ENCODE measurements at regions not wholly inside any gene's neighbourhood (a gene's known extent, or its start where the extent isn't known, plus 50 kb on each side); places are given as distances from the start of the nearest gene placed in this dataset.

DNA sequence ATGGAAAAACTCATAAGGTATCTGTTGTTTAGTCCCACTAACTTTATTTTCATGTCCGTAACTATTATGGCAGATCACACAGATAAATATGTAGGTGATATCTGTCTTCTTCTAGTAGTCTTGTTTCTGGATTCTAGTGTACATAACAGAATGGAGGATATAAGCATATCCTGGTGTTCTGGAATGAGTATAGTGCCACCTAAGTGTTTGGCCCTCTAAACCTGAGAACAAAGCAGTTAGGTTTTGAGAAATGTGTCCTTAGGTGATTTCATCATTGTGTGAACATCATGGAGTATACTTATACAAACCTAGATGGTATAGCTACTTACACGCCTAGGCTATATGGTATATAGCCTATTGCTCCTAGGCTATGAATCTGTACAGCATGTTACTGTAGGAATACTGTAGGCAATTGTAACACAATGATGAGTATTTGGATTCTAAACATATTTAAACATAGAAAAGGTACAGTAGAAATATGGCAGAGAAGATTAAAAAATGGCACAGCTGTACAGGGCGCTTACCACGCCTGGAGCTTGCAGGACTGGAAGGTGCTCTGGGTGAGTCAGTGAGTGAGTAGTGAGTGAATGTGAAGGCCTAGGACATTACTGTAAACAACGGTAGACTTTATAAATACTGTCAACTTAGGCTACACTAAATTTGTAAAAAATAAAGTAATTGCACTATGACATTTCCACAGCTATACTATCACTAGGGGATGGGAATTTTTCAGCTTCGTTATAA lies 150.3 kb upstream of the SLC24A2 start:
- H3K4me2 ChIP-seq (ENCODE audit: insufficient read depth, low read length) = no peak overlapping the region
- no peaks in the 10 kb centered on the region for H3K36me3 ChIP-seq (ENCODE audit: insufficient read depth, low read length)
- no peak overlapping the region for H3K27ac ChIP-seq (ENCODE audit: low read depth, low read length)
- no peak overlapping the region for H3K4me3 ChIP-seq (ENCODE audit: insufficient read depth, low read length)
- TF ChIP-seq, protein P1, sequence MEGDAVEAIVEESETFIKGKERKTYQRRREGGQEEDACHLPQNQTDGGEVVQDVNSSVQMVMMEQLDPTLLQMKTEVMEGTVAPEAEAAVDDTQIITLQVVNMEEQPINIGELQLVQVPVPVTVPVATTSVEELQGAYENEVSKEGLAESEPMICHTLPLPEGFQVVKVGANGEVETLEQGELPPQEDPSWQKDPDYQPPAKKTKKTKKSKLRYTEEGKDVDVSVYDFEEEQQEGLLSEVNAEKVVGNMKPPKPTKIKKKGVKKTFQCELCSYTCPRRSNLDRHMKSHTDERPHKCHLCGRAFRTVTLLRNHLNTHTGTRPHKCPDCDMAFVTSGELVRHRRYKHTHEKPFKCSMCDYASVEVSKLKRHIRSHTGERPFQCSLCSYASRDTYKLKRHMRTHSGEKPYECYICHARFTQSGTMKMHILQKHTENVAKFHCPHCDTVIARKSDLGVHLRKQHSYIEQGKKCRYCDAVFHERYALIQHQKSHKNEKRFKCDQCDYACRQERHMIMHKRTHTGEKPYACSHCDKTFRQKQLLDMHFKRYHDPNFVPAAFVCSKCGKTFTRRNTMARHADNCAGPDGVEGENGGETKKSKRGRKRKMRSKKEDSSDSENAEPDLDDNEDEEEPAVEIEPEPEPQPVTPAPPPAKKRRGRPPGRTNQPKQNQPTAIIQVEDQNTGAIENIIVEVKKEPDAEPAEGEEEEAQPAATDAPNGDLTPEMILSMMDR (IDR thresholded peaks at IDR 0.05; ENCODE audit: extremely low read depth, low read depth, low read length) = no peak
- H3K4me1 ChIP-seq (ENCODE audit: insufficient read depth, low read length) = no peaks in the 10 kb centered on the region
- H3K9me3 ChIP-seq (ENCODE audit: low read depth, low read length) = no peaks in the 10 kb centered on the region
- no peak for DNase-seq (ENCODE audit: insufficient read length, low spot score, missing footprints)
- no peaks in the 10 kb centered on the region for H4K20me1 ChIP-seq (ENCODE audit: insufficient read depth, low read length)
- no peaks in the 10 kb centered on the region for H3K79me2 ChIP-seq (ENCODE audit: insufficient read depth, low read length)
- H2AFZ ChIP-seq (ENCODE audit: low read length) = no peak overlapping the region
- H3K27me3 ChIP-seq (ENCODE audit: insufficient read depth, low read length) = peaks cover 6% of the 10 kb centered on the region

DNA sequence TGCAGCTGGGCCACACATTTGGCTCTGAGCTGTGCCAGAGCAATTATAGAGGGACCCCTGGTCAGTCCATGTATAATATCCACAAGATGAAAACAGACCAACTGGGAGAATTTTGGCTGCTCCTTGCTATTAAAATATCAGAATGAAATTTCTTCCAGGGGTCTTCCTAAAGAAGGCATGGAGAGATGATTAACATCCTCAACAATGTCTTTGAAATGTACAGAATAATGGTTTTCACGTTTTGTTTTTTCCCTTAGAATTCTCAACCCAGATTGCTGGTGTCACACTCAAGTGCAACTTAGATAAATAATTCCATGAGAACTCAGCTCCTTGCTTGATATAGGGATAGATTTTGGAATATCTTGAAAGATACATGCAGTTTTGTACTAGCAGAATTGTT lies 148.3 kb upstream of the SLC24A2 start:
- no peak overlapping the region for H2AFZ ChIP-seq (ENCODE audit: low read length)

GRCh38 chr9:19936598-19936997 lies 147.8 kb upstream of the SLC24A2 start:
- Histone ChIP-seq H2AFZ (ENCODE audit: low read length) (no peak overlapping the region), H3K27me3 (ENCODE audit: insufficient read depth, low read length) (no peaks in the 10 kb centered on the region), H4K20me1 (ENCODE audit: insufficient read depth, low read length) (no peaks in the 10 kb centered on the region), H3K79me2 (ENCODE audit: insufficient read depth, low read length) (no peaks in the 10 kb centered on the region), H3K4me3 (ENCODE audit: insufficient read depth, low read length) (no peak overlapping the region), H3K27ac (ENCODE audit: low read depth, low read length) (no peak overlapping the region), H3K36me3 (ENCODE audit: insufficient read depth, low read length) (no peaks in the 10 kb centered on the region), H3K4me2 (ENCODE audit: insufficient read depth, low read length) (no peak overlapping the region), H3K4me1 (ENCODE audit: insufficient read depth, low read length) (no peaks in the 10 kb centered on the region), H3K9me3 (ENCODE audit: low read depth, low read length) (no peaks in the 10 kb centered on the region)
- no peak for DNase-seq (ENCODE audit: insufficient read length, low spot score, missing footprints)
- TF ChIP-seq, protein P1 (IDR thresholded peaks at IDR 0.05; ENCODE audit: extremely low read depth, low read depth, low read length) = no peak

More for the DNA sequence above, 148.3 kb upstream of the SLC24A2 start:
- H3K79me2 ChIP-seq (ENCODE audit: insufficient read depth, low read length) = no peaks in the 10 kb centered on the region
- no peaks in the 10 kb centered on the region for H3K36me3 ChIP-seq (ENCODE audit: insufficient read depth, low read length)
- no peaks in the 10 kb centered on the region for H4K20me1 ChIP-seq (ENCODE audit: insufficient read depth, low read length)
- H3K4me1 ChIP-seq (ENCODE audit: insufficient read depth, low read length) = no peaks in the 10 kb centered on the region
- TF ChIP-seq, protein P1 (IDR thresholded peaks at IDR 0.05; ENCODE audit: extremely low read depth, low read depth, low read length) = no peak
- H3K4me2 ChIP-seq (ENCODE audit: insufficient read depth, low read length) = no peak overlapping the region
- no peak for DNase-seq (ENCODE audit: insufficient read length, low spot score, missing footprints)
- no peaks in the 10 kb centered on the region for H3K27me3 ChIP-seq (ENCODE audit: insufficient read depth, low read length)
- no peak overlapping the region for H3K27ac ChIP-seq (ENCODE audit: low read depth, low read length)
- no peak overlapping the region for H3K4me3 ChIP-seq (ENCODE audit: insufficient read depth, low read length)
- H3K9me3 ChIP-seq (ENCODE audit: low read depth, low read length) = no peaks in the 10 kb centered on the region

DNA sequence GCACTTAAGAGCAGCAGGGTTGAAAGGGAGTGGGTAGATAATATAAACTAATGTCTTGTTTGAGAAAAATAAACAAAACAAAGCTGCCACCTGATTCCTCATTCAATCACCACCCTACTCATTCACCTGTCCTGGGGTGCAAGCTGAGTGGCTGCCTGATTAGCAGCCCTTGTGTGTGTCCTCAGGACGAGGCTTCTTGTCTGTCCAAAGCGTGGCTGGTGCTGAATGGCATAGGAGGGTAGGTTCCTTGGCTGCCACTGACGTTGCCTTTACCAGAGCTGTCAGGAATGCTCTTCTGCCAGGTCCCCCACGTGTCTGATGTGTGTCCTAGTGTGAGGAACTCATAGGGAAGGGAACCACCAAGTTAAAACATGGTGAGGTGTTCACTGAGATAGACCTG lies 146.6 kb upstream of the SLC24A2 start:
- Histone ChIP-seq H3K27ac (ENCODE audit: low read depth, low read length) (no peak overlapping the region), H2AFZ (ENCODE audit: low read length) (peak overlapping the region; percentile 2), H3K4me2 (ENCODE audit: insufficient read depth, low read length) (peak overlapping the region; percentile 88), H3K79me2 (ENCODE audit: insufficient read depth, low read length) (no peaks in the 10 kb centered on the region), H3K9me3 (ENCODE audit: low read depth, low read length) (no peaks in the 10 kb centered on the region), H3K4me1 (ENCODE audit: insufficient read depth, low read length) (no peaks in the 10 kb centered on the region), H4K20me1 (ENCODE audit: insufficient read depth, low read length) (no peaks in the 10 kb centered on the region), H3K27me3 (ENCODE audit: insufficient read depth, low read length) (no peaks in the 10 kb centered on the region), H3K4me3 (ENCODE audit: insufficient read depth, low read length) (no peak overlapping the region), H3K36me3 (ENCODE audit: insufficient read depth, low read length) (no peaks in the 10 kb centered on the region)
- TF ChIP-seq, protein P1 (IDR thresholded peaks at IDR 0.05; ENCODE audit: extremely low read depth, low read depth, low read length) = no peak
- DNase-seq (ENCODE audit: insufficient read length, low spot score, missing footprints) = no peak
